Fibroblast of skin of right biceps (primary cell): ENCODE measurements at regions not wholly inside any gene's neighbourhood (a gene's known extent, or its start where the extent isn't known, plus 50 kb on each side); places are given as distances from the start of the nearest gene placed in this dataset.

ENCODE experiments used
- DNase-seq: peaks from one replicate; pipeline ENCODE4 v3.0.0-alpha.2; 2013

DNA sequence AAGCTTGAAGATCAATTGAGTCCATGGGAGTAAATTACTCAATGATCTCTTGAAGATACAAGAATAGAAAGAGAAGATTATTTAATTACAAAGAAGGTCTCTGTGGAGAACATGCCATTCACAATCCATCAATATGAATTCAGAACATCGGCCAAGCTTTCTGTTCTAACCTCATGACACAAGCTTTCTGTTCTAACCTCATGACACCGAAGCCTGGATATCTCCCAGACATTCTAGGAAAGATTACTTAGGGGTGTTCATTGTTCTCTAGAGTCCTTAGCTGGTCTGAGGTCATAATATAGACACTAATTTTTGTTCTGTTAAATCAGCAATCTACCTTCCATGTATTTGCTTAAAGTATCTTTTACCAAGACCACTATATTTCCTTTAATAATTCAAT, 95.5 kb downstream of the RDH14 start:
- DNase-seq = no peak

DNA sequence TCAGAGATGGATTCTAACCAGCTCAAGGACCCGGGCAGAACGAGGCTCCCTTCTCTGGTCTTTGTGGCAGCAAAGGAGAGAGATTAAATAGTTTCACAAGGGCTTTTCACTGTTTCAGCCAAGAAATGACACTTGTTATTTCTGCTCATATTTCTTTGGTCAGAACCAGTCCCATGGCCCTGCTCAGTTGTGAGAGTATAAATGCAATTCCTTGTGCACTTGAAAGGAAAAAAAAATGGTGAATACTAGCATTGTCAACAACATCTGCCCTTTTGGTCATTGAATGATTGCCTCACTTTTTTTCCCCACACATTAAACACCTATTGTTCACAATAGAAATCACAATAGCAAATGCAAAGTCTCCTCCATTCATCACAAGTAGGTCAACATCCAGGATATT, 104.4 kb downstream of the RDH14 start:
- no peak for DNase-seq

DNA sequence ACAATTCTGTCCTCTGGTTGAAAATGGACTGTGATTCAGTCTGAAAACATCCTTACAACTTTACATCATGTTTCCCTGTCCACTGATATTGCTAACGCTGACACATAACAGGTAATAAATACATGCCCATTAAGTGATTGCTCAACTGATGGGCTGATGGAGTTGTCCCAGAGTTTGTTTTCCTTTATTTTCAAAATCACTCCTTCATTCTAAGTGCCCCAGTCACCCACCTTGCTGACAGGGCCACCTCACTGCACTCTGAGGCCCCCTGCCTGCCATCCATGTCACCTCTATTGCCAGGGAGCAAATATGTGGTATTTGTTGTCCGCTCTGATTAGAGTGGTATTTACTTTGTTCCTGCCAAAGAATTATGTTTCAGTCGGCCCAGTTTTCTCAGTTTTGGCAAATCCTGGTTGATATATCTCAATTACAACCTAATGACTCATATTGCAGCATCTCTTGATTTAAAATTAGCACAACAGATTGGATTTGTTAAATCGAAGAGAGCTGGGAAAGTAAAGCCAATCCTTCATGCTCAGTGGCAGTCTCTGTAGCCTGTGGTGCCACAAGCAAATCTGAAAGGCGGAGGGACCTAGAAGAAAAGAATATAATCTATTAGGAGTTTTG, 105.1 kb downstream of the RDH14 start:
- peak; percentile 94 for DNase-seq

DNA sequence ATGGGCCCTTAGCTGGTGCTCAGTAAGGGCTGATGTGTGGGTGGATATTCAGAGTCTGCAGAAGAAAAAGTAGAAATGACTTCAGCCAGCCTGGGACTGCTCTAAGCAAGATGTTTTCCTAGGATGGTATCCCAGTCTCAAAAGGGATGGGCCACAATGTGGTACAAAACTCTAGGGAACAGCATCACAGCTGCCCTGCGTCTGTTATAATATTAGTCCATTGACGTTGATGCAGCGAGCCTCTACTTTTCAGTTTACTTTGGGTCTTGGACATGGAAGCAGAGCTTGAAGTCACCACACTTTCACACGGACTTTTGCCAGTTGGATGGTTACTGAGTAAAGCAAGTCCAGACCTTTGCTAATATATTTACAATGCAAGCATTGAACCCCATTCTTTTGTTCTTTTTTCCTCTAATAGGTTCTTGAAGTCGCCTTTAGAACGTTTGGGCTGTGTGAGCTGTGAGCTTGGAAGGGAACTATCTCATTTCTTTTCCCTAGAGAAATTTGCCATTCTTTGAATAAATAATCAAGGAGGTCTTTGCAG, 105.7 kb downstream of the RDH14 start:
- no peak for DNase-seq

DNA sequence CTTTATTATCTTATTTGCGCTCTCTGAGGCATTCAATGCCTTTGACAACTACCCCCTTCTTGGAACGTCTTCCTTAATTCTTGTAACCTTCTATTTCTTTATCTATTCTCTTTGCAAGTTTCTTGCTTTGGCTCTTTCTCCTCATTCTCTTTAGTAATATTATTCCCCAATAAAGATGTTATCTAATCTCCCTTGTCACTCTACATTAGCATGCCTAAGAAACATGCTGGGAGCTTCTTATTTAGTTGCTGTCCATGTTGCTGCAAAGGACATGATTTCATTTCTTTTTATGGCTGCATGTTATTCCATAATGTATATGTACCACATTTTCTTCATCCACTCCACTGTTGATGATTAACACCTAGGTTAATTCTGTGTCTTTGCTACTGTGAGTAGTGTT, 113.7 kb downstream of the RDH14 start:
- no peak for DNase-seq

DNA sequence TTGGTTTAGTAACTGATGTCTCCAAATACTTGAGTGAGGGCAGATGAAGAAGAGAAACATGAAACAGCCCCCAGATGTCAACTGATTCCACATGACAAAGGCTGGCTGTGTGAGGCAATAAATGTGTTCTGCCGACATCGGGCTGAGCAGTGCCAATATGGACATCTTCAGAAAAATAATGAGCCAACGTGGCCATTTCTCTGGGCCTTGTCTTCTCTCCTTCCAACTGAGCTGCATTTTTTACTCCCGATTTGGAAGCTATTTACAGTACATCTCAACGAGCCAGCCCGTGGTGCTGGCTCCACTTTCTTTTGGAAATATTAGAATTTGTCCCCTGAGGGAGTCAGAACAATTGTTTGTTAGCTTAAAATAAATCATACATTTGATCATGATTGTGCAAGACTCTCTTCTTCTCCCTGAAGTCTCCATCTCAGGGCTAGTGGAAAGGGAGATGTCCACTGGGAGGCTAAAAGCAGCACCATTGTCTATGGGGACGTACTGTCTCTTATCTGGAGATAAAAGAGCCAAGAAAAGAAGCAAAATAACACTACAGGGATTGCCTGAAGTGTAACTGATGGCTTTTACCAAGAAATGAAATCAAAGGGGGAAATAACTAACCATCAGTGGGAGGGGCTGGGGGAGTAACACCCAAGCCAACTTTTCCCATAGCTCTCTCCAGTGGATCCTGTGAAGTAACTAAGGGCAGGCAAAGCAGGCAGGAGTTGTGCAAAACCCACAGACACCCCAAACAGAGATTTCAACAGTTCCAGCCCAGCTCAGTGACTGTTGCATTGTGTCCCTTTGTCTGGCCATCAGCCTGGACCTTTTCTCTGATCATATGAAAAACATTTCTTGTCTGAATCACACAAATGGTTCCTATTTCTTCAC, 114.8 kb downstream of the RDH14 start:
- DNase-seq = no peak

DNA sequence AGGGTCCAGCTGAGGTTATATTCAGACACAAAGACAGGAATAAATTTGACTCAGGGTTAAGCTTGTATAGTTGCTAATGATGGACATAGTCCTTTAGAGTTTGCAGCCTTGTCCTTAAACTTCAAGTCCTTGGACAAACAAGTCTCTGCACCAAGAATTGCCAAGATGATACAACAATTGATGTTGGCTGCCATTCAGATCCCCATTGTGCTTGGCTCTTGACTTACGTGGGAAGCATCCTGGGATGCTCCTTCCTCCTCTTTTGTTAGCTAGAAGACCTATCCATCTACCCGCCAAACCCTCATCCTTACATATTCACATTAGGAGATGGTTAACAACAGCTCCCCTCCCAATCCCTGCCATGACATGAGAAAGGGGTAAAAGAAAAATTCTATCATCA, 115.6 kb downstream of the RDH14 start:
- DNase-seq = no peak

DNA sequence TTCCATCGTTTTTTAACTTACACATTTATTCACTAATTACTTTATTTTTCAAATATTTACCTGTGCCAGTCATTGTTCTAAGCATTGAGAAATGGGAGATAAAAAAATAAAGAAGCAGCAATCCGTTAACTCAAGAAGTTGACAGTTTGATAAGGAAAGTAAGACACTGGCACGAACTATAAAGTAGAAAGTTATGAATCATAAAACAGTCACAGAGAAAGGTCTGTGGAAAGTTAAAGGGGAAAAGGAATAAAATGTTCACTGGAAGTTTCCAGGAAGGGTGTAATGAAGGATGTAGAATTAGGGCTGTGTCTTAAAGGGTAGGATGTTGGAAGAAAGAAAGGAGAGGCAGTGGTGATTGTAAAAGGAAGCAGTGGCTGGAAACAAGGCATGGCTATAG, 118.9 kb downstream of the RDH14 start:
- DNase-seq = no peak

DNA sequence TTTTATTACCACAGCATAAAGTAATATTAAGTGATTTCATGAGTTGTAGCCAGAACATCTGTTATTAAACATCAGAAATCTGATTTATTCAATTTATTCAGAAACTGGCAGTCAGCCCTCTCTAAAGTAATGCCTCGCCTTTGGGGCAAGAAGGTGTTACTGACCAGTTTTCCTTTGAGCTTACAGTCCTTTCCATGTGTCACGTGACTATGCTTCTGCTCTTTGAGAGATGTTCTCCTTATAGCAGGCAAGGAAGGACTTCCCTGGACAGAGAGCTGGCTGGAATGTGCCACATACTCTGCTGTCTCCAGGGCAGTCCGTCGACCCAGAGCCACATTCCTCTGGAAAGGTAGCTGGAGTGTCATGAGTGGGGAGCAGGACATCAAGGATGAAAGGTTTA, 119.7 kb downstream of the RDH14 start:
- DNase-seq = no peak

DNA sequence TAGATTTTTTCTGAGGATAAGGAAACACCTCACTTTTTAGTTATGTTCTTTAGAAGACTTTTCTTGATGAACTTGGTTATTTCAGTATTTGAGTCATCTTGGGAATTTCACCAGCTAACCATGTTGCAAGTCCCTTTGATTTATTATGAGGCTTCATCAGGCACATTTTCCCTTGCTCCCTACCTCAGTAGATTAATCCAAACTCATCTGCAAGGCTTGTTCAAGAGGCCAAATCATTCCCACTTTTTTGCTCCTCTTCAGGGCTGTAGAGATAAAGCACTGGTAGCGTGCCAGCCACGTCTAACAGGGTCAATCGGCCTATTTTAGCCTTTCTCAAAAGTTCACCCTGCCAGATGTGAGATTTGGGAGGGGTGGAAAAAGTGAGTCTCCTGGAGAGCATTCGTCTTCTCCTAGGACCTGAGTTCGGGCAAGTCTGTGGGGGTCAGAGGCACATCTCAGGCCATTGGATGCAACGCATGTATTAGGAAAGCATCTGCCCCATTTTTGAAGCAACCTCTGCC, 120.3 kb downstream of the RDH14 start:
- peak; percentile 92 for DNase-seq

DNA sequence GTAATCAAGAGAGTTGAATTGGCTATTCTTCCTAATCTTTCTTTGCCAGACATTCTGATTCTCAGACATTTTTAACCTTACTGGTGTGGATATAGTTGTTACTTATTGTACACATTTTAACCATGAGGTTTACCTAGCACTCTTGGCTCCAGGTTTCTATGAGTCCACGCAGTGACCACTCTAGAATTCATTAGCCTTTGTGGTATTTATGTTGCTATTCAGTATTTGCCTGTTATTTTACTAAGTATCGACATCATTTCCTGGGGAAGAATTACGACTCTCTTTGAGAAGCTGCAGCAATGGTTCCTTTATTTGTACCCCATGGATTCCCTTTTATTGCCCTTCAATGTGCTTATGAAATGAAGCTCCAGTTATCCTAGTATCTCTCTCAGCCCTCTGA, 120.7 kb downstream of the RDH14 start:
- DNase-seq = no peak

DNA sequence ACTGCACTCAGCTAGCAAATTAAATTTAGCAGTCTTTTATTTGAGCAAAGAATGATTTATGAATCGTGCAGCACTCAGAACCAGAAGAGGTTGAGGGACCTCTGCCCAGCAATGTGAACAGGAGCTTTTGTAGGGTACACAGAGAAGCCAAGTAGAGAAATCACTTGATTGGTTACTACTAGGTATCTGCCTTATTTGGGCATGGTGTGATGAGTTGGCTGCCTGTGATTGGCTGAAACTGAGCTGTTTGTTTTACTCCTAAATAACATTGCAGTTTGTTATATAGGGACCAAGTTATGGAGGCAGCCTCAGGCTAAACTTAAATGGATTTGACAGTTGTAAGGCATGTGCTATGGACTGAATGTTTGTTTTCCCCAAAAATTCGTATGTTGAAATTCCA, 122.5 kb downstream of the RDH14 start:
- no peak for DNase-seq

DNA sequence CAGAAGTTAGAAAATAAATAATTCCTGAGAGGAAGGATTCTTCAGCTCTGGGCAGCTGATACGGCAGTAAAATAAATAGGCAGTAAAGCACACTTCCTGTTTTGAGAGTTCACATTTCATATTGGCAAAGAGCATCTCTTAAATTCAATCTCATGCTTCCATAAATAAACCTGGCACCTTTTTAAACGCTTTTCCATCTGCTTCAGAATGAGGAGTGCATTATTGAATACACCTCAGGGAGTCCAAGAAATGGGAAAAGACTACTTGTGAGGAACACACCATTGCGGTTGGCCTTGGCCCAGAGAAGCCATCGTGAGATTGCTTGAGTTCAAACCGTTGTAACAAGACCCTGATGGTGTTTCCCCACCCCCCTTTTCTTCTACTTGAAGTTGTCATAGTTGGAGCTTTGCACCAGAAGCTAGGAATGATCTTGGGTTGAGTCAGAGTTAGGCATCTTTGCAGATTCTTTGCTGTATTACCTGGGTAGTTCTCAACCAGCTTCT, 123.9 kb downstream of the RDH14 start:
- peak; percentile 79 for DNase-seq

DNA sequence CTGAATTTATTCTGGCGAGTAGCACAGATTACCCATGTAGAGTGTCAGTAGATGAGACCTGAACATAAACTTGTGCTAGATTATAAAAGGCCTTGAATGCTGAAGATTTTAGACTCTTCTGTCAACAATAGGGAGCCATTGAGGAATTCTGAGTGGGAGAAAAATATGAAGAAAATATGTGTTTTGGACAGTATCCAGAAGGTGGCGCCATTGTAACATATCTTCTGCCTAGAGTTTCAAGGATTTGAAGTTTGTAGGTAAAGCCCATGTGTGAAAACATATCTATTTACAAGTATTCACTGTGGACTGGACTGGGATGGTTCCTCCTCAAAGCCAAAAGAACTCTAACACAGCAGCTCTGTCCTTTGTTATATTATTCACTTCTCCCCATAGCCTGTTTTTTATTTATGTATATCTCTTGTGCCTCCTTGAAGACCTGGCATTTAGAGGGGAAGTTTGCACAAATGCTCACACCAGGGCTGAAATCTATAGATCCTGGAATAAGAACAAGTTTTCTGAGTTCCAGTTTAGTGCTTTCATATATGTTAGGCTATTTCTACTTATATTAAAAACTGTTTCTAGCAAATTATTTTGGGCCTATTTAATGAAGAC, 124.9 kb downstream of the RDH14 start:
- peak; percentile 68 for DNase-seq

DNA sequence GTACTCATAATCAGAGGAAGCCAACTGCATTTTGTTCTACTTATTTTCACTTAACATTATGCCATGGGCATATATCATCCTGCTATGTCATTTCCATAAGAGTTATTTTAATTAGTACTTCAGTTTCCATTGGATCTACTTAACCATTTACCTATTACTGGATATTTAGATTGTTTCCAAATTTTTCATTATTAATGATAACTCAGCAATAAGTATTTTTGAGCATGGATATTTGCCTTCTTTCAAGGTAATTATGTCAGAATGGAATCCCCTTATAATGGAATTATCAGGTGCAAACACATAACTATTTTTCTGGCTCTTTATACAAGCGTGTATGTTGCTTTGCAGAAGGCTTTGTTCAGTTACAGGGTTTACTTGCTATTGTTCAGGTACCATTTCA, 126.6 kb downstream of the RDH14 start:
- no peak for DNase-seq

DNA sequence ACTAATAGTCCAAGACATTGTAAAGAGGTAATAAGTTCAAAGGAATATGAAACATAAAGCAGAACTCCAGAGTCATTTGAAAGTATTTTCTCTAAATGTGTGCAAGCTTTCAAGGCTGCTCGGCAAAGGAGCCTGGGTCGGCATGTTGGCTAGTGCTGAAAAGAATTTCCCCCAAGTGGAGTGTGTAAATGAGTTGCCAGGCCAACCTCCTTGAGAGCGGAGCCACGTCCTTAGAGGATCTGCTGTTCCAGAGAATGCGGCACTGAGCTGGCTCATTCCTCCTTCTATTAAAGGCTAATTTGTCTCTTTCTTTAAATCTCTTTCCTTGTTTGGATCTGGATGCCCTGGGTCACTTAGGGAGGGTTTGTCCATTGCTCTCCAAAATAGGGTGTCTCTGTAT, 127.5 kb downstream of the RDH14 start:
- DNase-seq = no peak

DNA sequence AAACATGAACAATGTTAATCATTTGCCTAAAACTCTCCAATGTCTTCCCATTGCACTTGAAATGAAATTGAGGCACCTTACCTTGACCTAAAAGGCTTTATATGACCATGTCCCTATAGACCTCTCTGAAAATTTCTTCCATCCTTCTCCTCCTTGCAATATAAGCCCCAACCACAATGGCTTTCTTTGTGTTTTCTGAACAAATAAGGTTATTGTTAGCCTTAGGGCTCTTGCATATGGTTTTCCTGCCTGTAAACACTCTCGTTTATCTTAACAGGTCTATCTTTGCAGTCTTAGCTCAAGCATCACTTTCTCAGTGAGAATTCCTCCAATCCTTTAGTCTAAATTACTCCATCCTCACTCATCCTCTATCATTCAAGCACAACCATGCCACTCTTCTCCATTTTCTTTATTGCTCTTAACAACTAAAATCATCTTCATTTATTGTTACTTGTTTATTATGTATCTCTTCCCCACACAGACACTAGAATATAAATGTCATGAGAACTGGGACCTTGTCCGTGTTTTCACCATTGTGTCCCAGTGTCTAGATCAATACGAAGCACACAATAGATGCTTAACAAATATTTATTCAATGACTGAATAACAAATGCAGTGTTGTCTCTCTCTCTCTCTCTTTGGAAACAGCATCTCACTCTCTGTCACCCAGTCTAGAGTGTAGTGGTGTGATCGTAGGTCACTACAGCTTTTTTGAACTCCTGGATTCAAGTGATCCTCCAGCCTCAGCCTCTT, 129.3 kb downstream of the RDH14 start:
- no peak for DNase-seq

DNA sequence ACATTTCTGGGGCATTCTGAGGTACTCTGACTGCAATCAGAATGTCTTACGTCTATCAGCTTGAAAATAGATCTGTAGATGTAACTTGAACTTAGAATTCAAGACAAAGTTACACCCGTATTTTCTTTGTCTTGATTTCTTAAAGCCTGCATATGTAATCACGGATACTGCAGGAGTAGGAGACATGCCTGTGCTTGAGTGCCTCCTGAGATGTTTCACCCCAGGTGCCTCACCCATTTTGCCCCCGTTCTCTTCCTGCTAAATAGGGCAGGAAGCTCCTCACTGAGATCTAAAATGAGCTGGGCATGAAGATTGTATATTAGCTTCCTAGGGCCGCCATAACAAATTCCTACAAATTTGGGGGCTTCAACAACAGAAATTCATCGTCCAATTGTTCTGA, 131.9 kb downstream of the RDH14 start:
- no peak for DNase-seq

DNA sequence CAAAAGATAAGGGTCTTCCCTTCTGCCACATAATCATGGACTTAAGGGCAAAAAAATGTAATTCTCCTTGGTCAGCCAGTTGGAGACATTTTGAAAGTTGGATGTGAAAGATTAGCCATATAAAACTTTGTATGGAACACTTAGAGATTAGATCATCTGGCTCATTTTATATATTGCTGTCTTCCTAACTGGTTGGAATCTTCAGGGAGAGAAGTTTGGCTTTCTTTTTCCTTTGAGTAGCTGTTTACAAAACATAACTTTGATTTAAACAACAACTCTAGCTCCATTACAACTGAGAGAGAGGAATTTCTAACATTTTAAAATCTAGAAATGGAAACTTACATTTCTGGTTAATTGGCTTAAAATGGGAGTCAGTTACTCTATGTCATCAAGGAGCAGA, 132.7 kb downstream of the RDH14 start:
- DNase-seq = no peak

DNA sequence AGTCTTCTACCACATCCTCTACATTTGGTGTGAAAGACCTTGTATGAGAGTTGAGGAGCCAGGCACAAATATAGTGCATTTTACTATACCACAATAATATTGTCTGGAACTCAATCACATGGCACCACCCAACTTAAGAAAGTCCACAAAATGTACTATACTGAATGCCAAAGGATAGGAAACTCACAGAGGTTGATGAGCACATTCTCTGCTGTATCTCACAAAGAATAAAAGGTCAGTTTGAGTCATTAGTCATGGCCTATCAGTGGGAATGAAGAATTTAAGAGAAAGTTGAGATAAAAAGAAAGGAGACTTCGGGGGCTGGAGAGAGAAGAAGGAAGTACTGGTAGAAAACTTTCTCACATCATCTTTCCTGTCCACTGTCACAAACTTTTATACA, 134.3 kb downstream of the RDH14 start:
- no peak for DNase-seq

DNA sequence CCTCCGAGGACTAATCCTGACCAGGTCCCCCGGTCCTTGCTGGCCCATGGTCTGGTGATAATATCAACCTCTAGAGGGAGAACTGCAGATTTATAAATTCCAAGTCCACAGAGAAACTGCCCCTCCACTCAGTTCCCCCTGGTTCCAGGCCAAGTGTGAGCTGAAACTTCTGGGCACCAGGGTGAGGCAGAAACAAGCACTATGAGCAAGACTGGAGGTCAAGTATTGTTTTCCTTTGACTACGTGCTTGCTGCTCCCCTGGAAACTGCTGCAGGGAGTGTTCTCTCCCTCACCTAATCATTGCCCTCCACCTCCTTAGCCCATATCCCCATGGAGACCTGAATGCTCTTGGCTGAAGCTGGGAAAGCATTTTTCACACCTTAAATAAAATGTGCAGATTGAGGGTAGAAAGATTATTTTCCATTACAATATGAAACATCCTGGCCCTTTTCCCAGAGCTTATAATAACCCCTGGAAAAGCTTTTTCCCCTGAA, 135.2 kb downstream of the RDH14 start:
- no peak for DNase-seq

DNA sequence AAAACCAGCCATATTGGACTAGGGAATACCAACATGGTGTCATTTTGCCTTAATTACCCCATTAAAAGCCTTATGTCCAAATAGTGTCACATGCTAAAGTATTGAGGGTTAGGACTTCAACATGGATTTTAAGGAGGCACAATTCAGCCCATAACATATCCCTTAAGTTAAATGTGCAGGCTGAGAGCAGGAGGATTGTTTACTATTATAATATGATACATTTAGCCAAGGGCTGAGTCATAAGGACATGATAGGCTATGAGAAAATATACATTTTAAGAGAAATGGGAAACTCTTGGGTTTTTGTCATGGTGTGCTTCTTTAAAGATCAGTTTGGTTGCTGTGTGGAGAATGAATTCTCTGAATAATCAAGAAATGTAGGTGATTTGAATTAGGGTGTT, 136.8 kb downstream of the RDH14 start:
- no peak for DNase-seq
